Mammary epithelial cell (primary cell): ENCODE measurements at regions not wholly inside any gene's neighbourhood (a gene's known extent, or its start where the extent isn't known, plus 50 kb on each side); places are given as distances from the start of the nearest gene placed in this dataset.

ENCODE experiments used
- EZH2 ChIP-seq: IDR thresholded peaks from 2 replicates; pipeline ENCODE4 v1.6.1; 2012; ENCODE audit warnings: low read length, inconsistent platforms, borderline replicate concordance
- TF ChIP-seq, protein P1 (sequence below), 2 donors: IDR thresholded peaks in 1 of 2; conservative IDR thresholded peaks in 1 of 2; 2 replicates each; pipeline ENCODE4 v1.5.1; 2011 to 2012; ENCODE audit warnings: inconsistent platforms in 2 of 2, low read length in 2 of 2, mild to moderate bottlenecking in 2 of 2, control low read depth in 1 of 2, low read depth in 1 of 2; ENCODE audit not compliant: insufficient read depth in 1 of 2; ENCODE audit errors: extremely low read depth in 1 of 2

GRCh38 chr10:131694168-131694780 is 206.5 kb upstream of the PPP2R2D start:
- TF ChIP-seq, protein P1, sequence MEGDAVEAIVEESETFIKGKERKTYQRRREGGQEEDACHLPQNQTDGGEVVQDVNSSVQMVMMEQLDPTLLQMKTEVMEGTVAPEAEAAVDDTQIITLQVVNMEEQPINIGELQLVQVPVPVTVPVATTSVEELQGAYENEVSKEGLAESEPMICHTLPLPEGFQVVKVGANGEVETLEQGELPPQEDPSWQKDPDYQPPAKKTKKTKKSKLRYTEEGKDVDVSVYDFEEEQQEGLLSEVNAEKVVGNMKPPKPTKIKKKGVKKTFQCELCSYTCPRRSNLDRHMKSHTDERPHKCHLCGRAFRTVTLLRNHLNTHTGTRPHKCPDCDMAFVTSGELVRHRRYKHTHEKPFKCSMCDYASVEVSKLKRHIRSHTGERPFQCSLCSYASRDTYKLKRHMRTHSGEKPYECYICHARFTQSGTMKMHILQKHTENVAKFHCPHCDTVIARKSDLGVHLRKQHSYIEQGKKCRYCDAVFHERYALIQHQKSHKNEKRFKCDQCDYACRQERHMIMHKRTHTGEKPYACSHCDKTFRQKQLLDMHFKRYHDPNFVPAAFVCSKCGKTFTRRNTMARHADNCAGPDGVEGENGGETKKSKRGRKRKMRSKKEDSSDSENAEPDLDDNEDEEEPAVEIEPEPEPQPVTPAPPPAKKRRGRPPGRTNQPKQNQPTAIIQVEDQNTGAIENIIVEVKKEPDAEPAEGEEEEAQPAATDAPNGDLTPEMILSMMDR (conservative IDR thresholded peaks at IDR 0.05 in 1 of 2, IDR thresholded peaks at IDR 0.05 in 1 of 2; ENCODE audit: extremely low read depth in 1 of 2, insufficient read depth in 1 of 2, low read depth in 1 of 2, low read length in 2 of 2), result no peak
- TF ChIP-seq EZH2, result no peak
